SU-DHL-6 (cell line): ENCODE measurements at regions not wholly inside any gene's neighbourhood (a gene's known extent, or its start where the extent isn't known, plus 50 kb on each side); places are given as distances from the start of the nearest gene placed in this dataset.

Source experiments
- H2AFZ ChIP-seq: fragments of 200-600 bp; sonication (generic); 2 replicates; pipeline ENCODE4 v1.6.1; 2014; ENCODE audit warnings: low read depth, mild to moderate bottlenecking, moderate library complexity, mixed read lengths, antibody characterized with exemption, low read length; ENCODE audit not compliant: severe bottlenecking
- H3F3A ChIP-seq: fragments of 200-600 bp; shearing (Covaris generic); 2 replicates; pipeline ENCODE4 v1.6.0; 2016; ENCODE audit warnings: antibody characterized with exemption, mild to moderate bottlenecking; ENCODE audit not compliant: insufficient read depth
- H3K27ac ChIP-seq: fragments of 200-600 bp; sonication (generic); 2 replicates; pipeline ENCODE4 v1.5.1; 2016; ENCODE audit warnings: low read depth, mild to moderate bottlenecking, low read length, moderate library complexity, mixed read lengths
- H3K27me3 ChIP-seq: fragments of 200-600 bp; sonication (generic), shearing (Covaris generic); 2 replicates; pipeline ENCODE4 v1.6.0; 2014; ENCODE audit warnings: mild to moderate bottlenecking, low read length
- H3K36me3 ChIP-seq: fragments of 200-600 bp; sonication (generic); 2 replicates; pipeline ENCODE4 v1.6.1; 2014; ENCODE audit warnings: mild to moderate bottlenecking, low read length, mixed read lengths
- H3K4me2 ChIP-seq: fragments of 300-600, 200-600 bp; shearing (Covaris generic), sonication (generic); 2 replicates; pipeline ENCODE4 v1.6.0; 2014; ENCODE audit warnings: low read length, low read depth, mild to moderate bottlenecking; ENCODE audit not compliant: poor library complexity, severe bottlenecking
- H3K4me3 ChIP-seq: fragments of 200-600 bp; sonication (generic); 2 replicates; pipeline ENCODE4 v1.5.1; 2014; ENCODE audit warnings: antibody characterized with exemption, low read length, mild to moderate bottlenecking, mixed read lengths; ENCODE audit not compliant: insufficient read depth, poor library complexity, severe bottlenecking
- H3K79me2 ChIP-seq: fragments of 200-600 bp; sonication (generic); 2 replicates; pipeline ENCODE4 v1.6.1; 2014; ENCODE audit warnings: mild to moderate bottlenecking, low read length, moderate library complexity; ENCODE audit not compliant: insufficient read depth
- H3K9ac ChIP-seq: fragments of 200-600 bp; sonication (generic); 2 replicates; pipeline ENCODE4 v1.7.0; 2014; ENCODE audit warnings: mild to moderate bottlenecking, low read length
- H3K9me2 ChIP-seq: fragments of 200-600 bp; sonication (generic); replicated peaks from 2 replicates; pipeline ENCODE4 v1.6.1; 2014; ENCODE audit warnings: low read length; ENCODE audit not compliant: insufficient read depth
- H3K9me3 ChIP-seq: fragments of 200-600 bp; sonication (generic); 2 replicates; pipeline ENCODE4 v1.6.1; 2014; ENCODE audit warnings: low read length, mixed read lengths; ENCODE audit not compliant: insufficient read depth
- H4K20me1 ChIP-seq: fragments of 200-600 bp; sonication (generic); 2 replicates; pipeline ENCODE4 v1.6.1; 2014; ENCODE audit warnings: low read depth, mild to moderate bottlenecking, antibody characterized with exemption, low read length, moderate library complexity, mixed read lengths
- CTCF ChIP-seq: fragments of 200-600 bp; sonication (generic); IDR thresholded peaks from one replicate; pipeline ENCODE4 v1.5.1; 2017; ENCODE audit warnings: antibody characterized with exemption, mild to moderate bottlenecking, low read length, moderate library complexity; ENCODE audit not compliant: insufficient read depth, poor library complexity, severe bottlenecking
- EZH2phosphoT487 ChIP-seq: fragments of 200-600 bp; sonication (generic), shearing (Covaris generic); conservative IDR thresholded peaks from 2 replicates; pipeline ENCODE4 v1.6.1; 2018; ENCODE audit warnings: mild to moderate bottlenecking, antibody characterized with exemption, low read length, moderate library complexity, mixed read lengths

- H3K36me3 ChIP-seq, result no peaks in the 10 kb centered on the region
- H3K4me2 ChIP-seq, result no peak overlapping the region
- no peak overlapping the region for H2AFZ ChIP-seq
- 0 out of 2 replicates have a peak, but pooled peaks cover 10% of the 10 kb centered on the region for H3F3A ChIP-seq
- TF ChIP-seq CTCF, result no peak
- TF ChIP-seq EZH2phosphoT487, result no peak
- no peak overlapping the region for H3K9ac ChIP-seq
- H3K9me2 ChIP-seq, result no peaks in the 10 kb centered on the region
- no peaks in the 10 kb centered on the region for H3K27me3 ChIP-seq
- no peaks in the 10 kb centered on the region for H3K9me3 ChIP-seq
- H3K79me2 ChIP-seq, result no peaks in the 10 kb centered on the region
- H4K20me1 ChIP-seq, result no peaks in the 10 kb centered on the region
- H3K4me3 ChIP-seq, result no peak overlapping the region
- no peak overlapping the region for H3K27ac ChIP-seq
These were observed 133.0 kb upstream of the RASGEF1B start for GRCh38 chr4:81604683-81605218.

- H3K4me2 ChIP-seq, result no peak overlapping the region
- no peak overlapping the region for H2AFZ ChIP-seq
- no peak overlapping the region for H3K9ac ChIP-seq
- H3K9me3 ChIP-seq, result no peaks in the 10 kb centered on the region
- H3K36me3 ChIP-seq, result no peaks in the 10 kb centered on the region
- no peak overlapping the region for H3K27ac ChIP-seq
- H3K9me2 ChIP-seq, result no peaks in the 10 kb centered on the region
- TF ChIP-seq CTCF, result no peak
- no peak for TF ChIP-seq EZH2phosphoT487
- H3K27me3 ChIP-seq, result no peaks in the 10 kb centered on the region
- H3K79me2 ChIP-seq, result no peaks in the 10 kb centered on the region
- H4K20me1 ChIP-seq, result no peaks in the 10 kb centered on the region
- no peak overlapping the region for H3K4me3 ChIP-seq
- H3F3A ChIP-seq, result 0 out of 2 replicates have a peak, but pooled peaks cover 10% of the 10 kb centered on the region
These were observed 131.1 kb upstream of the RASGEF1B start for GRCh38 chr4:81602854-81603253.

- TF ChIP-seq CTCF (no peak), EZH2phosphoT487 (no peak)
- Histone ChIP-seq H3K36me3 (no peaks in the 10 kb centered on the region), H4K20me1 (no peaks in the 10 kb centered on the region), H3K27ac (no peak overlapping the region), H3F3A (0 out of 2 replicates have a peak, but pooled peaks cover 7% of the 10 kb centered on the region), H3K9ac (no peak overlapping the region), H3K79me2 (no peaks in the 10 kb centered on the region), H3K27me3 (no peaks in the 10 kb centered on the region), H3K9me3 (no peaks in the 10 kb centered on the region), H3K4me3 (no peak overlapping the region), H3K9me2 (no peaks in the 10 kb centered on the region), H2AFZ (no peak overlapping the region), H3K4me2 (no peak overlapping the region)
These were observed 129.6 kb upstream of the RASGEF1B start for GRCh38 chr4:81601358-81601694.
